Naive thymus-derived CD4-positive, alpha-beta T cell (primary cell): ENCODE measurements at regions not wholly inside any gene's neighbourhood (a gene's known extent, or its start where the extent isn't known, plus 50 kb on each side); places are given as distances from the start of the nearest gene placed in this dataset.

Experiments
- ATAC-seq: fragments of 150-1000 bp; cut with Tn5 transposase; 2 replicates; pipeline ENCODE4 v1.10.0; 2021; ENCODE audit warnings: mild to moderate bottlenecking, moderate library complexity
- CTCF ChIA-PET: fragments of 350-600 bp; sonication (Branson Sonifier 250); formaldehyde crosslinking; loops from one replicate; lab custom pipeline; 2021; ENCODE audit warnings: antibody characterized with exemption; lab: Charles Lee
- POLR2A ChIA-PET: fragments of 350-600 bp; sonication (Branson Sonifier 250); formaldehyde crosslinking; loops from one replicate; lab custom pipeline; 2021; ENCODE audit warnings: antibody characterized with exemption, inconsistent platforms; lab: Charles Lee
- DNase-seq, 9 donors: peaks; one replicate each; pipeline versions ENCODE4 v3.0.0 to v3.0.0-alpha.2; 2020 to 2022; ENCODE audit warnings: mixed read lengths in 1 of 9
- H3K27ac ChIP-seq: one replicate; pipeline ENCODE4 v1.7.0; 2013; ENCODE audit warnings: mild to moderate bottlenecking, low read depth, low read length, moderate library complexity
- H3K27me3 ChIP-seq, 2 donors: one replicate each; pipeline ENCODE4 v1.7.0; 2013; ENCODE audit warnings: low read length in 2 of 2, mild to moderate bottlenecking in 2 of 2, moderate library complexity in 2 of 2; ENCODE audit not compliant: control insufficient read depth in 2 of 2, insufficient read depth in 2 of 2
- H3K36me3 ChIP-seq, 3 experiments: 1 replicate in 2 of 3; 2 replicates in 1 of 3; pipeline ENCODE4 v1.7.0; 2013; ENCODE audit warnings: low read length in 3 of 3, mild to moderate bottlenecking in 3 of 3, moderate library complexity in 1 of 3; ENCODE audit not compliant: insufficient read depth in 3 of 3, control insufficient read depth in 2 of 3
- H3K4me1 ChIP-seq, 2 donors: one replicate each; pipeline ENCODE4 v1.7.0; 2013; ENCODE audit warnings: low read length in 2 of 2, mild to moderate bottlenecking in 2 of 2, moderate library complexity in 1 of 2; ENCODE audit not compliant: control insufficient read depth in 2 of 2, insufficient read depth in 2 of 2
- H3K4me3 ChIP-seq: 2 replicates; pipeline ENCODE4 v1.7.0; 2013; ENCODE audit warnings: mild to moderate bottlenecking, low read length
- H3K9me3 ChIP-seq, 3 experiments: 1 replicate in 2 of 3; 2 replicates in 1 of 3; pipeline ENCODE4 v1.7.0; 2013; ENCODE audit warnings: low read length in 3 of 3; ENCODE audit not compliant: control insufficient read depth in 2 of 3
- H3K27ac Mint-ChIP-seq, 9 donors: one replicate each; pipeline ENCODE4 v1.8.0; 2020 to 2022; ENCODE audit warnings: mixed read lengths in 9 of 9, mild to moderate bottlenecking in 8 of 9, moderate library complexity in 5 of 9, inconsistent platforms in 2 of 9
- H3K27me3 Mint-ChIP-seq, 5 donors: one replicate each; pipeline ENCODE4 v1.8.0; 2021 to 2022; ENCODE audit warnings: mixed read lengths in 5 of 5, mild to moderate bottlenecking in 1 of 5
- H3K36me3 Mint-ChIP-seq, 5 donors: one replicate each; pipeline ENCODE4 v1.8.0; 2020 to 2022; ENCODE audit warnings: mixed read lengths in 5 of 5, mild to moderate bottlenecking in 3 of 5, inconsistent platforms in 1 of 5
- H3K4me1 Mint-ChIP-seq, 7 donors: one replicate each; pipeline ENCODE4 v1.8.0; 2020 to 2022; ENCODE audit warnings: mixed read lengths in 7 of 7, mild to moderate bottlenecking in 3 of 7, inconsistent platforms in 1 of 7
- H3K4me3 Mint-ChIP-seq, 10 donors: one replicate each; pipeline ENCODE4 v1.8.0; 2020 to 2022; ENCODE audit warnings: mild to moderate bottlenecking in 10 of 10, mixed read lengths in 10 of 10, moderate library complexity in 6 of 10, inconsistent platforms in 2 of 10
- H3K9me3 Mint-ChIP-seq, 11 donors: one replicate each; pipeline ENCODE4 v1.8.0; 2020 to 2022; ENCODE audit warnings: mixed read lengths in 11 of 11, mild to moderate bottlenecking in 4 of 11, inconsistent platforms in 1 of 11, moderate library complexity in 1 of 11
- intact Hi-C, 2 donors: fragments of 100-400 bp; cut with micrococcal nuclease; formaldehyde crosslinking; loops; one replicate each; pipeline ENCODE4 v1.15.1; 2023

GRCh38 chr16:86127366-86127765 is 228.4 kb downstream of the IRF8 start:
- H3K27ac Mint-ChIP-seq, result no peak overlapping the region
- no peak overlapping the region for H3K27ac ChIP-seq

GRCh38 chr16:86128246-86128645 is 229.3 kb downstream of the IRF8 start:
- no peaks in the 10 kb centered on the region for H3K9me3 Mint-ChIP-seq
- Histone ChIP-seq H3K36me3 (no peaks in the 10 kb centered on the region), H3K4me1 (no peaks in the 10 kb centered on the region), H3K4me3 (no peak overlapping the region), H3K27ac (no peak overlapping the region), H3K9me3 (no peaks in the 10 kb centered on the region), H3K27me3 (no peaks in the 10 kb centered on the region)
- POLR2A ChIA-PET, result no interaction called here
- ATAC-seq (no peak), DNase-seq (no peak)
- peaks cover 4 to 32% (median 11%) of the 10 kb centered on the region in 5 donors for H3K27me3 Mint-ChIP-seq
- CTCF ChIA-PET, result interaction anchor here (0.6 kb wide), 1 partner anchor 1242 kb away, joined by 4 read pairs; no protein-coding TSS in a partner anchor
- no peak overlapping the region for H3K27ac Mint-ChIP-seq
- intact Hi-C loops, result no loop called here
- H3K4me3 Mint-ChIP-seq, result no peak overlapping the region
- no peaks in the 10 kb centered on the region for H3K4me1 Mint-ChIP-seq
- H3K36me3 Mint-ChIP-seq, result no peaks in the 10 kb centered on the region

More at GRCh38 chr16:86127366-86127765, 228.4 kb downstream of the IRF8 start:
- Histone ChIP-seq H3K4me1 (no peaks in the 10 kb centered on the region), H3K27me3 (no peaks in the 10 kb centered on the region), H3K9me3 (no peaks in the 10 kb centered on the region), H3K4me3 (no peak overlapping the region), H3K36me3 (no peaks in the 10 kb centered on the region)
- Mint-ChIP-seq H3K9me3 (no peaks in the 10 kb centered on the region), H3K36me3 (no peaks in the 10 kb centered on the region), H3K4me1 (no peaks in the 10 kb centered on the region), H3K4me3 (no peak overlapping the region), H3K27me3 (peaks cover 4 to 33% (median 16%) of the 10 kb centered on the region in 5 donors)
- POLR2A ChIA-PET, result no interaction called here
- intact Hi-C loops, result no loop called here
- ATAC-seq (no peak), DNase-seq (no peak)
- CTCF ChIA-PET, result no interaction called here

DNA sequence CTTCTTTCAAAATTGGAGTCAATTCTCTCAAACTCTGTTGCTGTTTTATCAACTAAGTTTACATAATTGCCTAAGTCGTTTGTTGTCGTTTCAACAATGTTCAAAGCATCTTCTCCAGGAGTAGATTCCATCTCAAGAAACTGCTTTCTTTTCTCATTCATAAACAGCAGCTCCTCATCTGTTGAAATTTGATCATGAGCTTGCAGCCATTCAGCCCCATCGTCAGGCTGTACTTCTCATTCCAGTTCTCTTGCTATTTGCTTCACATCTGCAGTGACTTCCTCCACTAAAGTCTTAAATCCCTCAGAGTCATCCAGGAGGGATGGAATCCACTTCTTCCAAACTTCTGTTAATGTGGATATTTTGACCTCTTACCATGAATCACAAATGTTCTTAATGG is 230.6 kb downstream of the IRF8 start:
- Mint-ChIP-seq H3K4me1 (peaks cover 0 to 3% (median 0%) of the 10 kb centered on the region in 7 donors), H3K9me3 (no peaks in the 10 kb centered on the region), H3K27me3 (peaks cover 0 to 27% (median 11%) of the 10 kb centered on the region in 5 donors), H3K36me3 (no peaks in the 10 kb centered on the region), H3K4me3 (no peak overlapping the region), H3K27ac (no peak overlapping the region)
- no peaks in the 10 kb centered on the region for H3K9me3 ChIP-seq
- H3K27me3 ChIP-seq, result no peaks in the 10 kb centered on the region
- no peak for DNase-seq
- ATAC-seq, result no peak
- no peaks in the 10 kb centered on the region for H3K4me1 ChIP-seq
- POLR2A ChIA-PET, result no interaction called here
- no peaks in the 10 kb centered on the region for H3K36me3 ChIP-seq
- no peak overlapping the region for H3K4me3 ChIP-seq
- H3K27ac ChIP-seq, result no peak overlapping the region
- intact Hi-C loops, result no loop called here
- CTCF ChIA-PET, result no interaction called here

DNA sequence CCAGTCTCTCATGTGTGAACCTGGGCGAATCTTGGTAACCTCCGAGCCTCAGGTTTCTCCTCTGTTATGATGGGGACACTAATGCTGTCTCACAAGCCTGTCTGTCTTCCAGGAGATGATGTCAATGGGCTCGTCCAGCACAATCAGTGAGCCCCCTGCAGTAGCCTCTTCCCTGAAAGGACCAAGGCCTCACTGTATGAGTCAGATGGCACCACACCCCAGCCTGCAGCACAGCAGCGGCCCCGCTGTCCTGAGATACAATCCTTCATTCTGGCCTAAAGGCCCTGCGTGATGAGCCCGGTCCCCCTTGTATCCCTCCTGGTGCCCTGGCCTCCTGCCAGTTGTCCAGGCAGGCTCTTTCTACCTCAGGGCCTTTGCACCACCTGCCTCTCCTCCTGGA is 234.4 kb downstream of the IRF8 start:
- ATAC-seq (no peak), DNase-seq (no peak)
- ChIA-PET CTCF (no interaction called here), POLR2A (no interaction called here)
- no peak overlapping the region for H3K4me3 Mint-ChIP-seq
- no peaks in the 10 kb centered on the region for H3K27me3 ChIP-seq
- H3K36me3 Mint-ChIP-seq, result no peaks in the 10 kb centered on the region
- H3K4me3 ChIP-seq, result no peak overlapping the region
- peaks cover 0 to 3% (median 0%) of the 10 kb centered on the region in 7 donors for H3K4me1 Mint-ChIP-seq
- no peak overlapping the region for H3K27ac ChIP-seq
- H3K27me3 Mint-ChIP-seq, result peaks cover 0 to 28% (median 19%) of the 10 kb centered on the region in 5 donors
- no peaks in the 10 kb centered on the region for H3K9me3 ChIP-seq
- no peak overlapping the region for H3K27ac Mint-ChIP-seq
- no peaks in the 10 kb centered on the region for H3K4me1 ChIP-seq
- peaks cover 0 to 2% (median 0%) of the 10 kb centered on the region in 11 donors for H3K9me3 Mint-ChIP-seq
- intact Hi-C loops, result no loop called here
- H3K36me3 ChIP-seq, result no peaks in the 10 kb centered on the region

DNA sequence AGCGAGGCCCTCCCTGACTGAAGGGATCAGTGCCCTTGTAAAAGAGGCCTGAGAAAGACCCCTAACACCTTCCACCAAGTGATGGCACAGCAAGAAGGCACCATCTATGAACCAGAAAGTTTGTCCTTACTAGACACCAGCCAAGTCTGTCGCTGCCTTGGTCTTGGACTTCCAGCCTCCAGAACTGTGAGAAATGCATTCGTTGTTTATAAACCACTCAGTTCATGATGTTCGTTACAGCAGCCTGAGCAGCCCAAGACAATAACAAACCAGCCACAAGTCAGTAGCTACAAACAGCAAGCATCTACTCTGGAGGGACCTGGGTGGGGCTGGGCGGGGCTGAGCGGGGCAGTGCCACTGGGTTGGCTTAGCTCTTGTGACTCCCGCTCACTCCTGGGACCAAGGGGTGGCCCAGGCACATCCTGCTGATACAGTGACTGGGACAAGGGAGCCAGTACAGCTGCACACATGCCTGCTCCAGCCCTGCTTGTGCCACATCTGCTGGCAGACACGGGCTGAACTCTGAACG is 234.9 kb downstream of the IRF8 start:
- Mint-ChIP-seq H3K9me3 (peaks cover 0 to 2% (median 0%) of the 10 kb centered on the region in 11 donors), H3K36me3 (no peaks in the 10 kb centered on the region), H3K4me3 (no peak overlapping the region), H3K27ac (no peak overlapping the region), H3K27me3 (peaks cover 0 to 28% (median 19%) of the 10 kb centered on the region in 5 donors), H3K4me1 (peaks cover 0 to 3% (median 0%) of the 10 kb centered on the region in 7 donors)
- no peaks in the 10 kb centered on the region for H3K27me3 ChIP-seq
- CTCF ChIA-PET, result no interaction called here
- POLR2A ChIA-PET, result no interaction called here
- H3K27ac ChIP-seq, result no peak overlapping the region
- H3K9me3 ChIP-seq, result no peaks in the 10 kb centered on the region
- DNase-seq (no peak), ATAC-seq (no peak)
- H3K4me1 ChIP-seq, result no peaks in the 10 kb centered on the region
- H3K4me3 ChIP-seq, result no peak overlapping the region
- H3K36me3 ChIP-seq, result no peaks in the 10 kb centered on the region
- intact Hi-C loops, result no loop called here

GRCh38 chr16:86134802-86135461 is 236.0 kb downstream of the IRF8 start:
- Mint-ChIP-seq H3K27me3 (peaks cover 0 to 27% (median 16%) of the 10 kb centered on the region in 5 donors), H3K4me1 (peaks cover 0 to 3% (median 0%) of the 10 kb centered on the region in 7 donors), H3K9me3 (peaks cover 0 to 2% (median 0%) of the 10 kb centered on the region in 11 donors), H3K27ac (no peak overlapping the region), H3K36me3 (no peaks in the 10 kb centered on the region), H3K4me3 (no peak overlapping the region)
- CTCF ChIA-PET, result no interaction called here
- Histone ChIP-seq H3K4me3 (no peak overlapping the region), H3K27me3 (no peaks in the 10 kb centered on the region), H3K4me1 (no peaks in the 10 kb centered on the region), H3K27ac (no peak overlapping the region), H3K36me3 (no peaks in the 10 kb centered on the region), H3K9me3 (no peaks in the 10 kb centered on the region)
- intact Hi-C loops, result no loop called here
- ATAC-seq (peak; percentile 41), DNase-seq (no peak)
- POLR2A ChIA-PET, result no interaction called here

- H3K36me3 Mint-ChIP-seq, result no peaks in the 10 kb centered on the region
- DNase-seq (no peak), ATAC-seq (no peak)
- Histone ChIP-seq H3K36me3 (no peaks in the 10 kb centered on the region), H3K4me3 (no peak overlapping the region), H3K4me1 (no peaks in the 10 kb centered on the region), H3K27ac (no peak overlapping the region), H3K27me3 (no peaks in the 10 kb centered on the region), H3K9me3 (no peaks in the 10 kb centered on the region)
- intact Hi-C loops, result no loop called here
- CTCF ChIA-PET, result no interaction called here
- peaks cover 0 to 2% (median 0%) of the 10 kb centered on the region in 11 donors for H3K9me3 Mint-ChIP-seq
- no peak overlapping the region for H3K4me3 Mint-ChIP-seq
- H3K27me3 Mint-ChIP-seq, result peaks cover 0 to 27% (median 13%) of the 10 kb centered on the region in 5 donors
- POLR2A ChIA-PET, result no interaction called here
- no peak overlapping the region for H3K27ac Mint-ChIP-seq
- H3K4me1 Mint-ChIP-seq, result peaks cover 0 to 3% (median 0%) of the 10 kb centered on the region in 7 donors
Observed at GRCh38 chr16:86137359-86137758, 238.4 kb downstream of the IRF8 start.
